ENCODE measurements at regions not wholly inside any gene's neighbourhood (a gene's known extent, or its start where the extent isn't known, plus 50 kb on each side); places are given as distances from the start of the nearest gene placed in this dataset.

DNA sequence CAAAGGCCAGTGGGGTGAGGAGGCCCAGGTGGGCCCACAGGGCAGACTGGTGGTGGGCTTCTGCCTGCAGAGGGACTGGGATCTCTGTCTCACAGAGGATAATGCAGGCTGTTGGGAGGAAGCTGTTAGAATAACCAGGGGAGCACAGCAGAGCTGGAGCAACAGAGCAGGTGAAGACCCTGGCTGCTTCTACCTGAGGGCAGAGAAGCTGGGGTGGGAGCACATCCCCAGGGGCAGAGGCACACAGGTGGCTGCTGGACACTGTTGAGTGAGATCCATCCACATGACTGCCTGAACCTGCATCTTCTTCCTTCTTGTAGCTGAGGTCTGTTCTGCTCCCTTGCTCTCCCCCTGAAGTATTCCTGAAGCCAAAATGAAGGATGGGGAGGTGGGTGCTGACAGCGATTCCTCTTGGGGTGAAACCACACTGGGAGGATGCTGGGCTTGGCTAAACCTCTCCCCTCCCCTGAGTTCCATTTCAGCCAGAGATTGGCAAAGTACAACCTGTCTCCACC lies 1725.0 kb downstream of the TP53TG3F start:
- Histone ChIP-seq H3K9me3 (ENCODE audit: control insufficient read depth, insufficient read depth, low read depth, low read length) (no peaks in the 10 kb centered on the region), H3K4me3 (ENCODE audit: low read depth in 2 of 2, low read length in 2 of 2) (no peak overlapping the region), H3K27me3 (ENCODE audit: control insufficient read depth, insufficient read depth, low read length) (no peaks in the 10 kb centered on the region), H3K27ac (ENCODE audit: low read length) (no peak overlapping the region), H3K36me3 (ENCODE audit: control insufficient read depth, insufficient read depth, low read length) (no peaks in the 10 kb centered on the region), H3K4me1 (ENCODE audit: control insufficient read depth, insufficient read depth, low read length) (no peaks in the 10 kb centered on the region)
- no TSS peak for BruUV-seq (replicated peaks)
- ChIA-PET CTCF (no interaction called here), POLR2A (no interaction called here)
- no peak for ATAC-seq
- intact Hi-C loops (cut with micrococcal nuclease; ENCODE audit: unreplicated experiment) (no loop called here), in situ Hi-C loops (cut with HindIII; ENCODE audit: low pct_unique_long_range_greater_than_20kb, low sequenced_read_pairs) (no loop called here)
- TF ChIP-seq SIN3A (IDR thresholded peaks at IDR 0.05; ENCODE audit: borderline replicate concordance, insufficient read depth, low read depth, low read length) (no peak), TCF7L2 (IDR thresholded peaks at IDR 0.05; ENCODE audit: low read depth, low read length) (no peak), POLR2AphosphoS5 (IDR thresholded peaks at IDR 0.05; ENCODE audit: low read depth, low read length) (no peak)
- TF ChIP-seq, protein P1, sequence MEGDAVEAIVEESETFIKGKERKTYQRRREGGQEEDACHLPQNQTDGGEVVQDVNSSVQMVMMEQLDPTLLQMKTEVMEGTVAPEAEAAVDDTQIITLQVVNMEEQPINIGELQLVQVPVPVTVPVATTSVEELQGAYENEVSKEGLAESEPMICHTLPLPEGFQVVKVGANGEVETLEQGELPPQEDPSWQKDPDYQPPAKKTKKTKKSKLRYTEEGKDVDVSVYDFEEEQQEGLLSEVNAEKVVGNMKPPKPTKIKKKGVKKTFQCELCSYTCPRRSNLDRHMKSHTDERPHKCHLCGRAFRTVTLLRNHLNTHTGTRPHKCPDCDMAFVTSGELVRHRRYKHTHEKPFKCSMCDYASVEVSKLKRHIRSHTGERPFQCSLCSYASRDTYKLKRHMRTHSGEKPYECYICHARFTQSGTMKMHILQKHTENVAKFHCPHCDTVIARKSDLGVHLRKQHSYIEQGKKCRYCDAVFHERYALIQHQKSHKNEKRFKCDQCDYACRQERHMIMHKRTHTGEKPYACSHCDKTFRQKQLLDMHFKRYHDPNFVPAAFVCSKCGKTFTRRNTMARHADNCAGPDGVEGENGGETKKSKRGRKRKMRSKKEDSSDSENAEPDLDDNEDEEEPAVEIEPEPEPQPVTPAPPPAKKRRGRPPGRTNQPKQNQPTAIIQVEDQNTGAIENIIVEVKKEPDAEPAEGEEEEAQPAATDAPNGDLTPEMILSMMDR (IDR thresholded peaks at IDR 0.05): no peak
- TF ChIP-seq, protein P2, sequence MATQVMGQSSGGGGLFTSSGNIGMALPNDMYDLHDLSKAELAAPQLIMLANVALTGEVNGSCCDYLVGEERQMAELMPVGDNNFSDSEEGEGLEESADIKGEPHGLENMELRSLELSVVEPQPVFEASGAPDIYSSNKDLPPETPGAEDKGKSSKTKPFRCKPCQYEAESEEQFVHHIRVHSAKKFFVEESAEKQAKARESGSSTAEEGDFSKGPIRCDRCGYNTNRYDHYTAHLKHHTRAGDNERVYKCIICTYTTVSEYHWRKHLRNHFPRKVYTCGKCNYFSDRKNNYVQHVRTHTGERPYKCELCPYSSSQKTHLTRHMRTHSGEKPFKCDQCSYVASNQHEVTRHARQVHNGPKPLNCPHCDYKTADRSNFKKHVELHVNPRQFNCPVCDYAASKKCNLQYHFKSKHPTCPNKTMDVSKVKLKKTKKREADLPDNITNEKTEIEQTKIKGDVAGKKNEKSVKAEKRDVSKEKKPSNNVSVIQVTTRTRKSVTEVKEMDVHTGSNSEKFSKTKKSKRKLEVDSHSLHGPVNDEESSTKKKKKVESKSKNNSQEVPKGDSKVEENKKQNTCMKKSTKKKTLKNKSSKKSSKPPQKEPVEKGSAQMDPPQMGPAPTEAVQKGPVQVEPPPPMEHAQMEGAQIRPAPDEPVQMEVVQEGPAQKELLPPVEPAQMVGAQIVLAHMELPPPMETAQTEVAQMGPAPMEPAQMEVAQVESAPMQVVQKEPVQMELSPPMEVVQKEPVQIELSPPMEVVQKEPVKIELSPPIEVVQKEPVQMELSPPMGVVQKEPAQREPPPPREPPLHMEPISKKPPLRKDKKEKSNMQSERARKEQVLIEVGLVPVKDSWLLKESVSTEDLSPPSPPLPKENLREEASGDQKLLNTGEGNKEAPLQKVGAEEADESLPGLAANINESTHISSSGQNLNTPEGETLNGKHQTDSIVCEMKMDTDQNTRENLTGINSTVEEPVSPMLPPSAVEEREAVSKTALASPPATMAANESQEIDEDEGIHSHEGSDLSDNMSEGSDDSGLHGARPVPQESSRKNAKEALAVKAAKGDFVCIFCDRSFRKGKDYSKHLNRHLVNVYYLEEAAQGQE (IDR thresholded peaks at IDR 0.05; ENCODE audit: insufficient read depth in 1 of 2, low read depth in 2 of 2, low read length in 1 of 2): no peak
- no peak for DNase-seq (ENCODE audit: low read depth, low spot score)

DNA sequence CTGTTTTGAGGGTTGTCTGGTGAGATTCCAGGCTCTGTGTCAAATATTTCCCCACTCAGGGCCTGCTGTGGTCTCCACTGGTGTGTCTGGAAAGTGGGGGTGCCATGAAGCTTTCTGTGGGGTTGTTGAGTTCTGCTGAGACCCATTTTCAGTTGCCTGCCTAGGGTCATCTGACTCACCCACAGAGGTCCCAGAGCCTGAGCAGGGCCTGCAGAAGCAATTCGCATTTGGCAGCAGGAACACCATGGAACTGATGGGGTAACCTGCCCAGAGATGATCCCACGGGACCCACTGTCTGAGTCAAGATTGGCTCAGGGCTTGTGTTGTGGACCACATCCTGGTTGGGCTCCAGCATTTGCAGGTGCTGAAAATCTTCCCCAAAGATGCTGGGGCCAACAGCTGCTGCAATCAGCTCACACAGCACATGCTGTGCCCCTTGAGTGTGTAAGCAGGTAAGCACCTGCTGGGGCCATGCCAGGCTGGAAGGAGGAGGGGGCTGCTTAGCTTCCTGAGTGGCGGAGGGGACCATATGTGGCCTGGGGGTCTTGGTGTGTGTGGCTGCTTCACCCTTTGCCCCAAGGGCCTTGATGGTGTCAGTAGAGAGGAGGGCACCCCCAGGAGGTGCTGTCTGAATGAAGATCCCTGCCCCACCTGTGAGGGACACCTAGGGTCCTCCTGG lies 1726.1 kb downstream of the TP53TG3F start:
- POLR2A ChIA-PET: no interaction called here
- no peaks in the 10 kb centered on the region for H3K27me3 ChIP-seq (ENCODE audit: control insufficient read depth, insufficient read depth, low read length)
- no peaks in the 10 kb centered on the region for H3K4me1 ChIP-seq (ENCODE audit: control insufficient read depth, insufficient read depth, low read length)
- TF ChIP-seq, protein P2 (IDR thresholded peaks at IDR 0.05; ENCODE audit: insufficient read depth in 1 of 2, low read depth in 2 of 2, low read length in 1 of 2): no peak
- TF ChIP-seq, protein P1 (IDR thresholded peaks at IDR 0.05): no peak
- TF ChIP-seq TCF7L2 (IDR thresholded peaks at IDR 0.05; ENCODE audit: low read depth, low read length) (no peak), POLR2AphosphoS5 (IDR thresholded peaks at IDR 0.05; ENCODE audit: low read depth, low read length) (no peak), SIN3A (IDR thresholded peaks at IDR 0.05; ENCODE audit: borderline replicate concordance, insufficient read depth, low read depth, low read length) (no peak)
- intact Hi-C loops (cut with micrococcal nuclease; ENCODE audit: unreplicated experiment) (no loop called here), in situ Hi-C loops (cut with HindIII; ENCODE audit: low pct_unique_long_range_greater_than_20kb, low sequenced_read_pairs) (no loop called here)
- H3K9me3 ChIP-seq (ENCODE audit: control insufficient read depth, insufficient read depth, low read depth, low read length): no peaks in the 10 kb centered on the region
- ATAC-seq: no peak
- no peaks in the 10 kb centered on the region for H3K36me3 ChIP-seq (ENCODE audit: control insufficient read depth, insufficient read depth, low read length)
- no peak for DNase-seq (ENCODE audit: low read depth, low spot score)
- CTCF ChIA-PET: no interaction called here
- H3K4me3 ChIP-seq (ENCODE audit: low read depth in 2 of 2, low read length in 2 of 2): no peak overlapping the region
- H3K27ac ChIP-seq (ENCODE audit: low read length): no peak overlapping the region
- no TSS peak for BruUV-seq (replicated peaks)

All from Panc1 (cell line).